Suprapubic skin (tissue), 4 donors: ENCODE measurements at regions not wholly inside any gene's neighbourhood (a gene's known extent, or its start where the extent isn't known, plus 50 kb on each side); places are given as distances from the start of the nearest gene placed in this dataset.

Experiments
- EP300 ChIP-seq: sonication (generic); formaldehyde crosslinking; IDR thresholded peaks from one replicate; pipeline ENCODE4 v1.6.1; 2017; ENCODE audit warnings: antibody characterized with exemption
- POLR2A ChIP-seq, 2 donors: fragments of 450-650 bp; IDR thresholded peaks; one replicate each; pipeline ENCODE4 v1.6.1; 2017; ENCODE audit warnings: antibody characterized with exemption in 2 of 2, mild to moderate bottlenecking in 2 of 2, moderate library complexity in 2 of 2
- POLR2AphosphoS5 ChIP-seq, 3 donors: sonication (generic); formaldehyde crosslinking; IDR thresholded peaks; one replicate each; pipeline ENCODE4 v1.6.1; 2017; ENCODE audit warnings: antibody characterized with exemption in 3 of 3
- TF ChIP-seq, protein P1 (sequence below), 2 donors: fragments of 200-600 bp in 1 of 2; fragments of 450-650 bp in 1 of 2; sonication (generic) in 1 of 2; IDR thresholded peaks; one replicate each; pipeline ENCODE4 v1.5.1; 2016 to 2019; ENCODE audit warnings: antibody characterized with exemption in 2 of 2, mild to moderate bottlenecking in 1 of 2, moderate library complexity in 1 of 2

DNA sequence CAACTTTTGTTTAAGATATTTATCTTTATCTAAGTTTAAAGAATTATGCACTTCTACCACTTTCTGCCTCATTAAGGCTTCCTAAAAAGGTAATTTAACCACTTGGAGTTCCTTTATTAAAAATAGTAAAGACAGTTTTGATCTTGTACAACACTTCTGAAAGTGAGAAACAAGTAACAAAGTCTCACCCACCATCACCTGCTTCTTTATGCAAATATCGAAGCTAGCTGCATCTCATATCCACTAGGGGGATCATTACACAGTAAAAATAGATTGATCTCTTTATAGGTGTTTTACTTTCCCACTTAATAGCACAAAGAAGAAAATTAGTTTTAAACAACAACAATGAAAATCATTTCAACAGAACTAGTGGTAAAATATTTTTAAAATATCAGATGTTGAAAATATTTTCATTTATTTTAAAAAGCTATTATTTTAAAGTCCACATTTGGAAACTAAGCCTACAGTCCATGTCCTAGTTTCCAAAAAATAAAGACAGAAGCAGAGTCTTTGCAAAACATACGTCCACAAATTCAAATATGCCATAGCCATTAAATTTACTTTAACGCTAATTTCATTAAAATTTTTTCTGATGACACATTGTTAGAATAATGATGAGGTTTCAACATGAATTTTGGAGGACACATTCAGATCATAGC, 160.0 kb upstream of the SOX5 start:
- TF ChIP-seq POLR2AphosphoS5 (IDR thresholded peaks at IDR 0.05) (no peak), POLR2A (IDR thresholded peaks at IDR 0.05) (no peak), EP300 (no peak)
- TF ChIP-seq, protein P1, sequence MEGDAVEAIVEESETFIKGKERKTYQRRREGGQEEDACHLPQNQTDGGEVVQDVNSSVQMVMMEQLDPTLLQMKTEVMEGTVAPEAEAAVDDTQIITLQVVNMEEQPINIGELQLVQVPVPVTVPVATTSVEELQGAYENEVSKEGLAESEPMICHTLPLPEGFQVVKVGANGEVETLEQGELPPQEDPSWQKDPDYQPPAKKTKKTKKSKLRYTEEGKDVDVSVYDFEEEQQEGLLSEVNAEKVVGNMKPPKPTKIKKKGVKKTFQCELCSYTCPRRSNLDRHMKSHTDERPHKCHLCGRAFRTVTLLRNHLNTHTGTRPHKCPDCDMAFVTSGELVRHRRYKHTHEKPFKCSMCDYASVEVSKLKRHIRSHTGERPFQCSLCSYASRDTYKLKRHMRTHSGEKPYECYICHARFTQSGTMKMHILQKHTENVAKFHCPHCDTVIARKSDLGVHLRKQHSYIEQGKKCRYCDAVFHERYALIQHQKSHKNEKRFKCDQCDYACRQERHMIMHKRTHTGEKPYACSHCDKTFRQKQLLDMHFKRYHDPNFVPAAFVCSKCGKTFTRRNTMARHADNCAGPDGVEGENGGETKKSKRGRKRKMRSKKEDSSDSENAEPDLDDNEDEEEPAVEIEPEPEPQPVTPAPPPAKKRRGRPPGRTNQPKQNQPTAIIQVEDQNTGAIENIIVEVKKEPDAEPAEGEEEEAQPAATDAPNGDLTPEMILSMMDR (IDR thresholded peaks at IDR 0.05), result peak in 1 of 2 donors; percentile 29
